Neuronal stem cell (in vitro differentiated cells): ENCODE measurements at regions not wholly inside any gene's neighbourhood (a gene's known extent, or its start where the extent isn't known, plus 50 kb on each side); places are given as distances from the start of the nearest gene placed in this dataset.

Experiments used
- DNase-seq: peaks from one replicate; pipeline ENCODE4 v3.0.0-alpha.2; 2013; ENCODE audit warnings: low spot score
- H2AFZ ChIP-seq: one replicate; pipeline ENCODE4 v1.6.1; 2013; ENCODE audit warnings: mild to moderate bottlenecking, low read length, inconsistent platforms
- H2AK5ac ChIP-seq: 2 replicates; pipeline ENCODE4 v1.6.1; 2013; ENCODE audit warnings: low read depth, mild to moderate bottlenecking, inconsistent platforms, low read length, moderate library complexity, mixed read lengths
- H2BK120ac ChIP-seq: 2 replicates; pipeline ENCODE4 v1.6.1; 2013; ENCODE audit warnings: low read depth, mild to moderate bottlenecking, inconsistent platforms, low read length, moderate library complexity, mixed read lengths
- H2BK12ac ChIP-seq: one replicate; pipeline ENCODE4 v1.6.1; 2013; ENCODE audit warnings: low read length, inconsistent platforms
- H2BK15ac ChIP-seq: 2 replicates; pipeline ENCODE4 v1.6.1; 2013; ENCODE audit warnings: mild to moderate bottlenecking, low read length, inconsistent platforms, mixed read lengths
- H2BK5ac ChIP-seq: one replicate; pipeline ENCODE4 v1.6.1; 2013; ENCODE audit warnings: inconsistent platforms, mild to moderate bottlenecking, low read length, moderate library complexity
- H3K14ac ChIP-seq: one replicate; pipeline ENCODE4 v1.6.1; 2013; ENCODE audit warnings: low read length, inconsistent platforms
- H3K18ac ChIP-seq: 2 replicates; pipeline ENCODE4 v1.6.1; 2013; ENCODE audit warnings: low read length, inconsistent platforms
- H3K23ac ChIP-seq: 2 replicates; pipeline ENCODE4 v1.6.1; 2013; ENCODE audit warnings: low read depth, mild to moderate bottlenecking, mixed read lengths, low read length, inconsistent platforms; ENCODE audit not compliant: poor library complexity
- H3K27ac ChIP-seq: replicated peaks from 3 replicates; pipeline ENCODE4 v1.5.1; 2013; ENCODE audit warnings: low read length, inconsistent platforms
- H3K27me3 ChIP-seq, 3 experiments: 2 replicates each; pipeline ENCODE4 v1.6.1; 2013; ENCODE audit warnings: low read length in 3 of 3, mild to moderate bottlenecking in 2 of 3, inconsistent platforms in 1 of 3, low read depth in 1 of 3, mixed read lengths in 1 of 3, moderate library complexity in 1 of 3; ENCODE audit not compliant: control insufficient read depth in 3 of 3, insufficient read depth in 3 of 3
- H3K36me3 ChIP-seq, 2 donors: replicated peaks in 1 of 2; 2 replicates each; pipeline ENCODE4 v1.6.1; 2013; ENCODE audit warnings: low read length in 2 of 2; ENCODE audit not compliant: control insufficient read depth in 2 of 2, insufficient read depth in 2 of 2
- H3K4ac ChIP-seq: 2 replicates; pipeline ENCODE4 v1.6.1; 2013; ENCODE audit warnings: inconsistent platforms, mild to moderate bottlenecking, low read length, moderate library complexity
- H3K4me1 ChIP-seq, 2 donors: 1 replicate in 1 of 2; 2 replicates in 1 of 2; pipeline ENCODE4 v1.6.1; 2013; ENCODE audit warnings: low read length in 2 of 2, low read depth in 1 of 2; ENCODE audit not compliant: control insufficient read depth in 2 of 2, insufficient read depth in 1 of 2
- H3K4me2 ChIP-seq: one replicate; pipeline ENCODE4 v1.6.1; 2013; ENCODE audit warnings: mild to moderate bottlenecking, low read length, inconsistent platforms; ENCODE audit not compliant: insufficient read depth, poor library complexity, severe bottlenecking
- H3K4me3 ChIP-seq, 2 donors: 2 replicates each; pipeline ENCODE4 v1.5.1; 2013; ENCODE audit warnings: low read length in 2 of 2, mild to moderate bottlenecking in 2 of 2, inconsistent platforms in 1 of 2, moderate library complexity in 1 of 2
- H3K79me1 ChIP-seq: one replicate; pipeline ENCODE4 v1.6.1; 2013; ENCODE audit warnings: low read depth, mild to moderate bottlenecking, inconsistent platforms, low read length, moderate library complexity
- H3K9ac ChIP-seq: one replicate; pipeline ENCODE4 v1.6.1; 2013; ENCODE audit warnings: mild to moderate bottlenecking, low read depth, low read length, inconsistent platforms; ENCODE audit not compliant: poor library complexity
- H3K9me3 ChIP-seq, 2 donors: replicated peaks in 1 of 2; 2 replicates each; pipeline versions ENCODE3 to v1.6.1; 2013; ENCODE audit warnings: low read length in 2 of 2, mild to moderate bottlenecking in 2 of 2, inconsistent platforms in 1 of 2, low read depth in 1 of 2, mixed read lengths in 1 of 2, moderate library complexity in 1 of 2; ENCODE audit not compliant: control insufficient read depth in 2 of 2, insufficient read depth in 1 of 2
- H4K8ac ChIP-seq: one replicate; pipeline ENCODE4 v1.6.1; 2013; ENCODE audit warnings: low read depth, mild to moderate bottlenecking, inconsistent platforms, low read length, moderate library complexity
- H4K91ac ChIP-seq: one replicate; pipeline ENCODE4 v1.6.1; 2013; ENCODE audit warnings: low read length, low read depth, mild to moderate bottlenecking, inconsistent platforms; ENCODE audit not compliant: poor library complexity
- WGBS, 2 donors: extraction: QIAGEN DNeasy Blood & Tissue Kit; methylation state at CpG; one replicate each; pipeline ENCODE4 v1.1.7; 2013; ENCODE audit warnings: missing lambda C conversion rate in 2 of 2, mixed read lengths in 1 of 2; ENCODE audit not compliant: insufficient read length in 2 of 2, insufficient replicate concordance in 1 of 2; ENCODE audit errors: extremely low coverage in 2 of 2; 5-methylcytosine and 5-hydroxymethylcytosine counted together

DNA sequence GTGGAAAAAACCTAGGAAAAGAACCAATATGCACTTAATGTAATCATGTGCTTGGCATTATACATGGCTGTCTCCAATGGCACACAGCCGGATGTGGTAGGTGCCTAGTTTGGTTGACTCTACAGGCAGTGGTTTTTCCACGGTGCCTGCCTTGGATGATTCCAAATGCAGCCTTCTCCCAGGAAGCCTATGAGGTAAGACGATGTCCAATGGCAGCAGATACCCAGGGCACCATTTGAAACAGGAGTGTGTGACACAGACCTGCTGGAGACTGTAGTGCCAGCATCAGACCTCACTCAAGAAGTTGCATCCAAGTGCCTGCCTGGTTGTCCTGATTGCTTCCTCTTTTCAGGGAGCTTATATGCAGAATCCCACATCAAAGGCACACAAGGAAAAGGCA lies 88.0 kb upstream of the VASH1 start:
- no peaks in the 10 kb centered on the region for H3K36me3 ChIP-seq
- no peak overlapping the region for H2BK120ac ChIP-seq
- H3K14ac ChIP-seq: no peak overlapping the region
- no peaks in the 10 kb centered on the region for H3K4me1 ChIP-seq
- no peaks in the 10 kb centered on the region for H3K79me1 ChIP-seq
- no peak for DNase-seq
- H3K9ac ChIP-seq: no peak overlapping the region
- no peak overlapping the region for H2BK15ac ChIP-seq
- no peak overlapping the region for H3K23ac ChIP-seq
- no peak overlapping the region for H4K8ac ChIP-seq
- no CpG with 5 or more reads among the region's 3 CpGs for WGBS, 2 donors
- peaks cover 0 to 16% (median 0%) of the 10 kb centered on the region in 3 experiments for H3K27me3 ChIP-seq
- peaks cover 0 to 2% of the 10 kb centered on the region in 2 donors for H3K9me3 ChIP-seq
- no peak overlapping the region for H2BK5ac ChIP-seq
- no peak overlapping the region for H2AFZ ChIP-seq
- no peak overlapping the region for H2BK12ac ChIP-seq
- H3K4me3 ChIP-seq: no peak overlapping the region
- H4K91ac ChIP-seq: no peak overlapping the region
- H3K4me2 ChIP-seq: no peak overlapping the region
- H2AK5ac ChIP-seq: no peak overlapping the region
- peak overlapping the region; percentile 4 for H3K18ac ChIP-seq
- no peak overlapping the region for H3K4ac ChIP-seq
- no peak overlapping the region for H3K27ac ChIP-seq

DNA sequence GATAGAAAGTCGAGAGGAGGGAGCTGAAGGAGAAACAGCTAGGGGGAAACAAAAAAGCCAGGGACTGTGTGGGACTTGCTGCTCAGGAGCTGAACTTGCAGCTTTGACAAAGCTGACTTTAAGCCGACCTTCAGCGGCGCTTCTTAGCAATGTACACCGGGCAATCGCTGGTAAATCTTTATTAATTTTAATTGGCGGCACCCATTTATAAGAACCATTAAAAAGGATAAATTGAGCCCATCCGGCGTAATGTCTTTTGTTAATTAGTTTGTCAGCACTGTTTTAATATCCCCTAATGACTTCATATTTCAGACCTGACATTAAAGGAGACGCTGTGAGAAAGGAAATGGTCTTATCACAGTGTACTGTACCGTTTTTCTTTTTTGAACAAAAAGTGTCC lies 86.2 kb upstream of the VASH1 start:
- H2BK5ac ChIP-seq: no peak overlapping the region
- no peak overlapping the region for H3K4ac ChIP-seq
- H3K4me3 ChIP-seq: no peak overlapping the region
- H3K27ac ChIP-seq: no peak overlapping the region
- H3K79me1 ChIP-seq: no peaks in the 10 kb centered on the region
- H3K9me3 ChIP-seq: no peaks in the 10 kb centered on the region
- no CpG with 5 or more reads among the region's 11 CpGs for WGBS, 2 donors
- H2AK5ac ChIP-seq: no peak overlapping the region
- H2BK12ac ChIP-seq: no peak overlapping the region
- no peak overlapping the region for H3K14ac ChIP-seq
- no peak overlapping the region for H3K4me2 ChIP-seq
- H3K36me3 ChIP-seq: no peaks in the 10 kb centered on the region
- no peak overlapping the region for H2BK120ac ChIP-seq
- no peak overlapping the region for H3K9ac ChIP-seq
- no peaks in the 10 kb centered on the region for H3K4me1 ChIP-seq
- H2BK15ac ChIP-seq: no peak overlapping the region
- peaks cover 0 to 16% (median 0%) of the 10 kb centered on the region in 3 experiments for H3K27me3 ChIP-seq
- H4K91ac ChIP-seq: no peak overlapping the region
- no peak overlapping the region for H3K23ac ChIP-seq
- no peak overlapping the region for H2AFZ ChIP-seq
- no peak overlapping the region for H4K8ac ChIP-seq
- no peak overlapping the region for H3K18ac ChIP-seq
- no peak for DNase-seq

DNA sequence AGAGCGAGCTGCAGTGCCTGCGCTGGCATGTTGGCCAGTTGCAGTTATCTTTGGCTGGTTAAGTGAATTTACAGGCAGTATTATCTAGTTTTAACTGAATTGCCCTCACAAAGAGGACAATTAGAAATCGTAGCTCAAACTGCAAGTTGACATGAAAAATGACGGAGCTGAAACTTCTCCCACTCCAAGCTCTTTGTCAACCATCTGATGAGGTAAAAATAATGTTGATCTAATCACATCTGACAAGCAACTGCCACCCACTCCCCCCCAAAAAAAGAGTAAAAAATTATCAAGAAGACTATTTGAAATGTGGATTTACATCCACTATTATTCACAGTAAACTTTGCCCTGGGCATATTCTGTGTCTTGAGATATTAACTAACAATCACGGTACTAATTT lies 84.7 kb upstream of the VASH1 start:
- peaks cover 0 to 16% (median 0%) of the 10 kb centered on the region in 3 experiments for H3K27me3 ChIP-seq
- no peak overlapping the region for H2AFZ ChIP-seq
- H4K91ac ChIP-seq: no peak overlapping the region
- H3K4me1 ChIP-seq: no peaks in the 10 kb centered on the region
- no peak for DNase-seq
- H3K4me2 ChIP-seq: no peak overlapping the region
- no peak overlapping the region for H3K4me3 ChIP-seq
- H2BK5ac ChIP-seq: no peak overlapping the region
- H3K79me1 ChIP-seq: no peaks in the 10 kb centered on the region
- H2BK120ac ChIP-seq: no peak overlapping the region
- H3K18ac ChIP-seq: no peak overlapping the region
- H2BK12ac ChIP-seq: no peak overlapping the region
- H4K8ac ChIP-seq: no peak overlapping the region
- no peak overlapping the region for H2AK5ac ChIP-seq
- WGBS, 2 donors: no CpG with 5 or more reads among the region's 5 CpGs
- H3K27ac ChIP-seq: no peak overlapping the region
- no peak overlapping the region for H3K4ac ChIP-seq
- H3K14ac ChIP-seq: no peak overlapping the region
- no peaks in the 10 kb centered on the region for H3K36me3 ChIP-seq
- H2BK15ac ChIP-seq: no peak overlapping the region
- no peak overlapping the region for H3K9ac ChIP-seq
- H3K9me3 ChIP-seq: peaks cover 0 to 3% of the 10 kb centered on the region in 2 donors
- no peak overlapping the region for H3K23ac ChIP-seq

DNA sequence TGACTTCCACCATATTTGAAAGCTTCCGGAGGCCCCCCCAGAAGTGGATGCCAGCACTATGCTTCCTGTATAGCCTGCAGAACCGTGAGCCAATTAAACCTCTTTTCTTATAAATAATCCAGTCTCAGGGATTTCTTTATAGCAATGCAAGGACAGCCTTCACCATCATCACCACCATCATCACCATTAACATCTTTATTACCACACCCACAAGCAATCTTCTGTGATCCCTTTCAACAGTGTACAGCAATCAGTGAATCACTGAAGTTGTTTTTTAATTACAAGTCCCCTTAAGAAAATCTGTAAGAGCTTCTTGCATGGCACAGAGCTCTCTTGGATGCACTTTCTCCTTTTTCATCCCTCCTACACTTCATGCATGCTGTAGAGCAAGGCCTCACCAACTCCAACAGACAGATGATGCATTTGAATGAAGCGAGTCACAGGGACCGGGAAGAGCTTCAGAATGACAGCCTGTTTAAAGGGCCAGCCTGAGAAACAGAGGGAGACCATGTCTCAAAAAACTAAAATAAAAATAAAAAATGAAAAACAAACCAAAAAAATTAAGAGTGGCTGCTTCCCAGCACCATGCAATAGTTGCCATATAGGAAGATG lies 83.6 kb upstream of the VASH1 start:
- no peak overlapping the region for H2BK5ac ChIP-seq
- no peak overlapping the region for H2AK5ac ChIP-seq
- no peak overlapping the region for H3K27ac ChIP-seq
- no peak overlapping the region for H4K8ac ChIP-seq
- no peak overlapping the region for H2BK15ac ChIP-seq
- no peak overlapping the region for H3K4ac ChIP-seq
- no peak overlapping the region for H3K23ac ChIP-seq
- peaks cover 0 to 16% (median 0%) of the 10 kb centered on the region in 3 experiments for H3K27me3 ChIP-seq
- H3K18ac ChIP-seq: no peak overlapping the region
- H3K4me2 ChIP-seq: no peak overlapping the region
- no peak overlapping the region for H4K91ac ChIP-seq
- H3K9ac ChIP-seq: no peak overlapping the region
- H2AFZ ChIP-seq: no peak overlapping the region
- no peak overlapping the region for H3K14ac ChIP-seq
- H3K36me3 ChIP-seq: no peaks in the 10 kb centered on the region
- WGBS, 2 donors: no CpG with 5 or more reads among the region's 4 CpGs
- H3K79me1 ChIP-seq: no peaks in the 10 kb centered on the region
- no peak for DNase-seq
- no peak overlapping the region for H3K4me3 ChIP-seq
- no peak overlapping the region for H2BK120ac ChIP-seq
- H3K4me1 ChIP-seq: no peaks in the 10 kb centered on the region
- H2BK12ac ChIP-seq: no peak overlapping the region
- peaks cover 0 to 3% of the 10 kb centered on the region in 2 donors for H3K9me3 ChIP-seq
